Globus pallidus (tissue), 1 donor: ENCODE measurements at regions not wholly inside any gene's neighbourhood (a gene's known extent, or its start where the extent isn't known, plus 50 kb on each side); places are given as distances from the start of the nearest gene placed in this dataset.

Experiments used
- DNase-seq: peaks from one replicate; pipeline ENCODE4 v3.0.0-alpha.2; 2015; ENCODE audit warnings: low spot score

- no peak for DNase-seq
Observed at GRCh38 chr9:16202914-16203728, 650.3 kb downstream of the CCDC171 start.

- DNase-seq = no peak
Observed at GRCh38 chr9:16203729-16204573, 651.1 kb downstream of the CCDC171 start.

- no peak for DNase-seq
Observed at GRCh38 chr9:16205455-16205854, 652.6 kb downstream of the CCDC171 start.

GRCh38 chr9:16206518-16206917 is 653.7 kb downstream of the CCDC171 start:
- no peak for DNase-seq

- DNase-seq = no peak
Observed at GRCh38 chr9:16207161-16207560, 654.3 kb downstream of the CCDC171 start.

GRCh38 chr9:16210440-16210839 is 657.6 kb downstream of the CCDC171 start:
- no peak for DNase-seq

- DNase-seq = no peak
Observed at GRCh38 chr9:16211946-16212345, 658.5 kb downstream of the BNC2 start.

- DNase-seq = no peak
Observed at GRCh38 chr9:16213781-16214515, 656.5 kb downstream of the BNC2 start.

- no peak for DNase-seq
Observed at GRCh38 chr9:16214677-16215352, 655.7 kb downstream of the BNC2 start.

GRCh38 chr9:16215353-16215680 is 655.2 kb downstream of the BNC2 start:
- DNase-seq = no peak

GRCh38 chr9:16217943-16218701 is 652.3 kb downstream of the BNC2 start:
- DNase-seq = no peak

- DNase-seq = no peak
Observed at GRCh38 chr9:16221366-16221765, 649.1 kb downstream of the BNC2 start.

GRCh38 chr9:16221822-16222547 is 648.5 kb downstream of the BNC2 start:
- no peak for DNase-seq

- DNase-seq = no peak
Observed at GRCh38 chr9:16223074-16223871, 647.2 kb downstream of the BNC2 start.

- DNase-seq = no peak
Observed at GRCh38 chr9:16230731-16231130, 639.7 kb downstream of the BNC2 start.

GRCh38 chr9:16236311-16236710 is 634.2 kb downstream of the BNC2 start:
- DNase-seq = no peak

- DNase-seq = no peak
Observed at GRCh38 chr9:16236882-16237281, 633.6 kb downstream of the BNC2 start.

GRCh38 chr9:16238623-16239138 is 631.8 kb downstream of the BNC2 start:
- DNase-seq = no peak

- no peak for DNase-seq
Observed at GRCh38 chr9:16241231-16241630, 629.2 kb downstream of the BNC2 start.

GRCh38 chr9:16243798-16244197 is 626.7 kb downstream of the BNC2 start:
- DNase-seq = no peak
